ENCODE measurements at regions not wholly inside any gene's neighbourhood (a gene's known extent, or its start where the extent isn't known, plus 50 kb on each side); places are given as distances from the start of the nearest gene placed in this dataset.

DNA sequence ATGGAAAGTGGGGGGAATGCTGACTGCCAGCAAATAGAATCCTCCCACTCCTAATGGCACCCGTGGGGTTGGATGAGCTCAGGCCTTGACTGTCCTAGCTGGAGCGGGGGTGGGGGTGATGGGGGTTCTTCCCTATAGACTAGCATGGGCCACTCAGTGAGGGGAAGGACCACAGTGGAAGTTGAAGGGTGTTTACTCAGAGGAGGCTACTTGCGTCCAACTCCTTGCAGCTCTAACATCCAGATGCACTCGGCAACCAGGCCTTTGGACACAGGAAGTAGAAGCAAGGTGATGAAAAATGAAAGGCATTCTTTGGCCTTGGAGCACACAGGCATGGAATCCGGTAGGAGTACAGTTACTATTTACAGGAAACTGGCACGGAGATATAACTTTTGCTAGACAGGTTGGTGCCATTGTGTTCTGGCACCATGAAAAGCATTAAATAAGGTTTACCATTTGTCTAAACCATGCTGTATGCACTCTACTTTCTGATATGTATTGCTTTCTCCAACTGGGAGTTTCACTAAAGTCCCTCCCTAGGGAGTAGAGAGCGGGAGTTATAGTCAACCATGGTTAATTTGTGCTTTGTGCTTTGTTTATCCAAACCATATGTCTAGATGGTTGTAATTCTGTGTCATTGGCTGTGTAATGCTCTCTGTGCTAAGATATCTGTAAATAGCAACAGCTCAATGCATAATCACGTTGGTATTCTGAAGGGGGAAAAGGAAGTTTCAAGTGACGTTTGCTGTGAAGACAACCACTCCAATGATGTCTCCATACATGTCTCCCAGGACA is 125.3 kb downstream of the TSHZ3 start:
- DNase-seq, result no peak

DNA sequence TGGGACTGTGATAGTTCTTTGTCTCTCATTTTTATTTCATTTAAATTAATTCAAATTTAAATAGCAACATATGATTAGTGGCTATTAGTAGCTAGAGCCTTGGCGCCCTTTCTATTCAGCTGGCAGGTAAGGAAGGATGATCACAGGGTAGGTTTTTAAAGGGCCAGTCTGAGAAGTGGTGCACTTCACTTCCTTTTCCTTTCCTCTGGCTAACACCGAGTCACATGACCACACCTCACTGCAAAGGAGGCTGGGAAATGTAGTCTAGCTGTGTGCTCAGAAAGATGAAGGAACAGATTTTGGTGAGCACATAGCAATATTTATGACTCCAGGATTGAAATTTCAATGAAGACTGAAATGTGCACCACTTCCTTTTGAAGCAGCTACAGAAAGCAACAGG is 128.7 kb downstream of the TSHZ3 start:
- DNase-seq, result no peak

DNA sequence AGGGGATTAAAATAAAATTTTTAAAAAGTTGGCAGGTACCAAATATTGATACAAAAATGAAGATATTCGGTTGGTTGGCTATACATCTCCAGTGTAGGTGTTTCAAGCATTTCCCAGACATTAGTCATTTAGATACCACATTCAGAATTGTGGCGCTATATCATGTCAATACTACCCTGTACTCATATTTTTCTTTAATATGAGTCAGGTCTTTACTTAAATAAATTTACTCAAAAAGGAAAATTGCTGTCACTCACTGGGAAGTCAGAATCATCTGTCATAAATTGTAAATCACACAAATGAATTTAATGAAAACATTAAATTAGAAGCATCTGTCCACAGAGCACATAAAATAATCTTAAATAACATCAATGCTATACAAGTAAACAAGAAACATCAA is 134.2 kb downstream of the TSHZ3 start:
- no peak for DNase-seq

DNA sequence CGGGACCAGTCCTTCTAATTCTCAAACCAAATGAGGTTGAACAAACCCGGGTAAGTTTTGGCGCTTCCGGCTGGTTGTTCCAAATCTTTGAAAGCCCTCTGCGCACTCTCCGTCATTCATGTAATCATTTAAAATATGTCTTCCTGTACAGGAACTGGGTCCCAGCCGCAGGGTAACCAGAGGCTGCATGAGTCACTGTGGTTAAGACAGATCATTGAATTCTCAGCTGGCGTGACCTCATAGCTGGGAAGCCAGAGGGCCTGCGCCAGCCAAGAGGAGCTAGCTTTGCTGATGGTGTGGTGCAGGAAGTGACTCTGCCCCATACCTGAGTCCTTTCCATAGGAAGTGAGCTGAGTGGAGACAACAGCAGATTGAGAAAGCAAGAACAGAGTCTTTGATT is 135.2 kb downstream of the TSHZ3 start:
- DNase-seq, result peak in 1 of 51 donors; percentile 4

DNA sequence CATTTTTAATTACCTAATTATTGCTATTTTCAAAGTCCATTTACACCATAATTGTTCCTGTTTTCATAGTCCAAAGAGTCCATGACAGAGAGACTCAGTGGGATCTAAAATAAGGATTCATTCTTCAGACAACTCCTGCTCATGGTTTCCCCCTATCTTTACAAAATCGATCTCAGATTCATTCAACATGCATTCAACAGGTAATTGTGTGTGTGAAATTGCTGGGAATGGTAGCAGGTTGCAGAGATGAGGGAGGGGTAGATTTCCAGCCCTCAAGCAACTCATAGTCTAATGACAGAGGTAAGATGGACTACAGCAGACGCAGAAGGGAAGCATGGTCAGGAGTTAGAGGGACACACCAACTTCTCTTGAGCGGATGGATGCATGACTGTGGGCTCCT is 138.1 kb downstream of the TSHZ3 start:
- no peak for DNase-seq

DNA sequence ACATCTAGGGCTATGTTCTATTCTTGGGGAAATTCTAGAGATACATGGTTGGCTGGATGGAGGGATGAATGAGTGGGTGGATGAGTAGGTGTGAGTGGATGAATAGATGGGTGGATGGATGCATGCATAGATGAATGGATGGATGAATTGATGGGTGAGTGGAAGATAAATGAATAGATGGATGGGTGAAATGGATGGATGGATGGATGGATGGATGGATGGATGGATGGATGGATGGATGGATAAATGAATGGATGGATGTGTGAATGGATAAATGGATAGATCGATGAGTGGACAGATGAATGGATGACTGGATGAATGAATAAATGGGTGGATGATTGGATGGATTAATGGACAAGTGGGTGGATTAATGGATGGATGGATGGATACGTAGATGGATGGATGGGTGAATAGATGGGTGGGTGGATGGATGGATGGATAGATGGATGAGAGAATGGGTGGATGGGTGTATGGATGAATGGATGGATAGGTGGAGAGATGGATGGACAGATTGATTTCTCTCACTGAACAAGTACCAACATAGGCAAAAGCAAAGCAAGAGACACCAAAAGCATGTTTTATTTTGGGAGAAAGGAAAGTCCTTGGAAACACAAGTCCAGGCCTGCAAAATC is 143.2 kb downstream of the TSHZ3 start:
- no peak for DNase-seq

DNA sequence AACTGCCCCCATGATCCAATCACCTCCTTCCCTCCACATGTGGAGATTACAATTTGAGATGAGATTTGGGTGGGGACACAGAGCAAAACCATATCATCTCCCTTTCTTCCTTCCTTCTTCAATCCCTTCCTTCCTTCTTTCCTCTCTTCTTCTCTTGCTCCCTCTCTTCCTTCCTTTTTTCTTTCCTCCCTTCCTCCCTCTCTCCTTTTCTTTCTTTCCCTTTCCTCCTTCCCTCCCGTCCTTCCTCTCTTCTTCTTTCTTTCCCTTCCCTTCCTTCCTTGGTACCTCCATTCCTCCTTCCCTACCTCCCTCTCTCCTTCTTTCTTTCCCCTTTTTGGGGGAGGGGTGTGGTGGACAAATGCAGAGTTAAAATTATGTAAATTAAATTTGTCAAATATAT is 145.1 kb downstream of the TSHZ3 start:
- DNase-seq, result no peak

DNA sequence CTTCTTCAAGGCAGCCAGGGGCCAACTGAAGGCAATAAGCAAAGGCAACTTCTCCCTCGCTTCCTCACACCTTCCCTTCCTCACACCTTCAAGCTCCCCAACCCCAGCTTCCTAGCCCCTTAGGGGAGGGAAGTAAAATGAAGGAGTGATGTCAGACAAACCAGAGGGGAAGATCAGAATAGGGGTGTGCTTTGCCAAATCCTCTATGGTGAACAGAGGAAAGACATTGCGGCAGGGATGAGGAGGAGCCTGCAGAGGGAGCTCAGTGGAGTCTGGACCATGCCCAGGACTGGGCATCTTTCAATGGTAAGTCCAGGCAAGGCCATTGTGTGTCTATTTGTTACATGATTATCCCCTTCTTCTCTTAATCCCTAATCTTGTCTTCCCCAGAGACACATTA is 164.0 kb downstream of the TSHZ3 start:
- DNase-seq, result no peak

DNA sequence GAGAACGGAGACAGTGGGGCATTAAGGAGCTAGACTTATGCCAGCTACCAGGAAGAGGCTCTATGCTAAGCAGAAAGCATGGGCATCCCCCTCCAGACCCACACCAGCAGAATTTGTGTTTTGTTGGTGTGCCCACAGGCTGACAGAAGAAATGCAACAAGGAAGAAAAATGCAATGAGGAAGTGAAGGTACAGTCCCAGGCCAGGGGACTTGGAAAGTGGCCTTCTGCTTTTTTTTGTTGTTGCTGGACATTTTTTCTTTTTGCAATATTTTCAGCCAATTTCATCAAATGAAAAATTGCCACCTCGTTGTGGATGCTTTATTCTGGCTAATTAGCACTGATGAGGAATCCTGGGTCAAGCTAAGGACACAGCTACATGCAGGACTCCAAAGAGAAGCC is 167.7 kb downstream of the TSHZ3 start:
- no peak for DNase-seq

DNA sequence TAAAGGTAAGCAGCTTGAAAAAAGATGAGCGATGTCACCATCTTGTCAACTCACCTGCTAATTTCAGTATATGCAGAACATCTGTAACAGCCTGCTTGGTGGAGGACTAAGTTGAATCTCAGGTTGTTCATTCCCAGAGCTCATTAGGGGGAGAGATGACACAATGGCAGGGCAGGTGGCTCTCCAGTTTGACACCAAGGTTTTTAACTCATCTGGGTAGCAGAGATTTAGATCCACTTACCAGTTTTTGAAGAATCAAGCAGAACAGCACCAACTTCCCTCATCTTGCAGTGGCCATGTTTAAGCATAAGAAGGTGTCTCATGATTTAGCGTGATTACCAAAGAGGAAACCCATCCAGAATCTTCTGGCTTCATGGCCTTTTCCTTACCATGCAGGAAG is 168.3 kb downstream of the TSHZ3 start:
- DNase-seq, result no peak

DNA sequence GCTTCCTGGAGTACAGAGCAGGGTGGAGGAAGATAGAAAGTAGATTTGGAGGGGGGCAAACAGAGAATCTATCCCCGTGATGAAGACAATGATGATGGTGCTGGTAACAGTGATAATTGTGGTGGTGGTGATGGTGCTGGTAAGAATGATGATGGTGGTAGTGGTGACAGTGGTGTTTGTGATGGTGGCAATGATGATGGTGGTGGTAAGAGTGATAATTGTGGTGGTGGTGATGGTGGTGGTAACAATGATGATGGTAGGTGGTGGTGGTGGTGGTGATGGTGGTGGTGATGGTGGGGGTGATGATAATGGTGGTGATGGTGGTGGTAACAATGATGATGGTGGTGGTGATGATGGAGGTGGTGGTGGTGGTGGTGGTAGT is 169.8 kb downstream of the TSHZ3 start:
- DNase-seq, result no peak

DNA sequence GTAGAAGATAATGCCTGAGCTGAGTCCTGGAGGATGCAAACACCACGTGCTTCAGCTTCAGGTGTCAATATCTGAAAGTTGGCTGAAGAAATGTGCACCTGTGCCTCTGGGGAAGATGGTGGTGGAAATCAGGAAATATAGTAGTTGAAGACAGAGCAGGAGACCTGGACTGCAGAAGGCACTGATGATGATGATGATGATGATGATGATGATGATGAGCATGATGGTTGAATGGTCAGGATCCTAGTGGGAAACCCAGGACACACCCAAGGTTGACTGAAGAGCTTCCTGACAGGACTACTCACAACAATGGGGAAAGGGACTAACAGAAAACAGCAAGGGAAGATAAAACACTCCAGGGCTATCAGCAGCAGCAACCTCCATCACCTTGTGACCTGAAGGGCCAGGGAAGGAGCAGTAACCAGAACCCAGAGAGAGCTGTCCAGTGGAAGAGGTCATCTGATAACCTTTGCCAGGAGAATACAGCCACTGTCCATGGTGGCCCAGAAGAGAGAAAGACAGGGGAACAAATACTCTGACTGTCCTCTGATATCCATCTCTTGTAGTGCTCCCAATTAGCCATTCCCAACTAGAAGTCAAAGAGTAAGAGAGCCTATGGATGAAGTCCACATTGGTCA is 170.3 kb downstream of the TSHZ3 start:
- no peak for DNase-seq

DNA sequence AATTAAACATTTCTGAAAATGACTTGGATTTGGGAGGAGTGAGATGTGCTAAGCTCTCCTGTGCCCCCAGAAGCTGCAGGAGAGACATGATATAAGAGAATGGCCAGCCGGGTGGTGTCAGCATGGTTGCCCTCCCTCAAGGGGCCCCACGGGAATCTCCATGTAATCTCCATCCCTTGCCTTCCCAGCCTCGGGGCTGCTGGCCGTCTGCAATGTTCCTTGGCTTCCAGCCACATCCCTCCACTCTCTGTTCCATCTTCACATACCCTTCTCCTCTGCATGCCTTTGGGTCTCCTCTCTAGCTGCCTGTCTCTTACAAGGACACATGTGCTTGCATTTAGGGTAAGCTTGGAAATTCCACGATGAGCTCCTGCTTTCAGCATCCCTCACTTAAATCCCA is 172.0 kb downstream of the TSHZ3 start:
- DNase-seq, result no peak

DNA sequence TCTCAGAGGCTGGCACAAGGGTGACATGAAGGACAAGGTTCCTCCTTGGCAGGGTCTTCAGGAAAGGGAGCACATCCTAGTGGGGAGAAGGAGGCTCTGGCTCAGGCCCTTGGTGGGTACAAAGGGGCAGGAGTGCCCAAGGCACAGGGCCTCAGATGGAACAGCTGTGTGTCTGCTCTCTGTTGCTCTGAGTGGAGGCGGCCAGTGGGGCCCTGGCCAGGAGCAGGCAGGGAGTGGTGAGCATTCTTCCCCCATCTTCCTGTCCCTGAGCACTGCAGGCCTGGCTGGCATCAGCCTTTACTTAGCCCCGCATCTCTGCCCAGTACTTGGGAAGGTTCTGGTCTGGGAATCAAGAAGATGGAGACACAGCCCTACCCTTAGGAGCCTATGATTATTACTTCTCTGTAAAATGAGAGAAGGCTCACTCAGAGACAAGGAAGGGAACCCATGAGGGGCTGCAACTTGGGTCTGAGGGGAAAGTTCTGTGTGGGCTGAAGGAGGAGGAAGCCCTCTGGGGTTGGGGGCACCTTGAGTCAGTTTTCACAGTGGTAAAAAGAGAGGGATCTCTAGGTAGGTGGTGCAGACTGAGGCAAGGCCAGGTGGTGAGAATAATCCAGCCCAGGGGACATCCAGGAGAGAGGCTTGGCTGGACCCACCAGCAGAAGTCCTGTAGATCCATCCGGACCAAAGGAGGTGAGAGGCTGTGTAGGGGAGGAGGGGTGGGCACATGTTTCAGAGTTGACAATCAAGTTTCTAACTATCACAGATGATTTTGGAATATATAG is 173.5 kb downstream of the TSHZ3 start:
- DNase-seq, result no peak

DNA sequence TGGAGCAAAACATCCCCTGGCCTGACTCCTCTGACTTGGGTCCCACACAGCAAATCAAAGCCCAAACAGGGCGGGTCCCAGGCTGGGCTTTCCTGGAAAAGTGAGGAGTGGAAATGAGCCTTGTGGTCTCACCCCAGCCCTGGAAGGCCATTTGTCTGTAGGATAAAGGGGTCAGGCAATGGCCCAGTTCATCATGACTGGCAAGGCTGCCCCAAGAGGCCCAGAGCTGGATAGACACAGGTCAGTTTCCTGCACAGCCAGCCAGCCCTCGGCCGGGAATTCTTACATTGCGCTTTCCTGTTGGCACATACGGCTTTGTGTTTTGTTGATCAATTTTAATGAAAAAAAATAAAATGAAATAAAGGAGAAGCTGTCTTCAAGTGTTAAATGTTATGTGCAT is 174.3 kb downstream of the TSHZ3 start:
- DNase-seq, result no peak

DNA sequence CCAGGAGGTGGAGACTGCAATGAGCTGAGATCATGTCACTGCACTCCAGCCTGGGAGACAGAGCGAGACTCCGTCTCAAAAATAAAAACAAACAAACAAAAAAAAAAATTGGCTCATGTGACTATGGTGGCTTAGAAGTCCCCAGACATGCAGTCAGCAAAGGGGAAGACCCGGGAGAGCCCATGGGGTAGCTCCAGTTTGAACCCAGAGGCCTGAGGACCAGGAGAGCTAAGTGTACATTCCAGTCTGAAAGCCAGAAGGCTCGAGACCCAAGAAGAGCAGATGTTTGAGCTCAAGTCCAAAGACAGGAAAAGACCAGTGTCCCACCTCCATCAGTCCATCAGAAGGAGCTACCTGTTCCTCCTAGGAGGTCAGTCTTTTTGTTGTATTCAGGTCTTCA is 175.2 kb downstream of the TSHZ3 start:
- DNase-seq, result no peak

DNA sequence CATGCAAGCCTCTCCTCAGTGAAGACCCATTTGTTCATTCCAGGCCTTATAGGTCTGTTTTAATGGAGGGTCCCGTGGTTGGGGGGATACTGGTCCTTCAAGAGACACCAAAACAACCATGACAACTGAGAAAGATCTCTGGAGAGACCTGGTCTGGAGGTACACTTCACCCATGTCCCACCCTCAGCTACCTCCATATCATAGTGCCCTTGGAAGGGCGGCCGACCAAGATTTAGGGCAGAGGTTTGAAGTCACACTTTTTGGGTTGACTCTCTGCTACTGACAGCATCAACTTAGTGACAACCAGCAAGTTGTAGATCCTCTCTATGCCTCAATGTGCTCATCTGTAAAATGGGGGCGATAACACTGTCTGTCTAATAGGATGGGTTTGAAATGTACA is 177.3 kb downstream of the TSHZ3 start:
- no peak for DNase-seq

DNA sequence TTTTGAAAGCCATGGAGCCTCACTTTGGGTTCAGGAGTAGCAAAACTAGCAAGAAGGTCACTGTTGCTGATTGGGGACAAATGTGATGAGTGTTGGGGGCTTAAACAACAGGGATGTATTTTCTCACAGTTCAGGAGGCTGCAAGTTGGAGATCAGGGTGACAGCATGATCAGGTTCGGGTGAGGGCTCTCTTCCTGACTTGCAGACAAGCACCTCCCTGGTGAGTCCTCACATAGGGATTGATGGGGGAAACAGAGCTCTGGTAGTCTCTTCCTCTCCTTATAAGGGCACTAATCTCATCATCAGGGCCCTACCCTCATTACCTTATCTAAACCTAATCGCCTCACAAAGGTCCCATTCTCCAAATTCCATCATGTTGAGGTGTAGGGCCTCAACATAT is 179.2 kb downstream of the TSHZ3 start:
- no peak for DNase-seq

DNA sequence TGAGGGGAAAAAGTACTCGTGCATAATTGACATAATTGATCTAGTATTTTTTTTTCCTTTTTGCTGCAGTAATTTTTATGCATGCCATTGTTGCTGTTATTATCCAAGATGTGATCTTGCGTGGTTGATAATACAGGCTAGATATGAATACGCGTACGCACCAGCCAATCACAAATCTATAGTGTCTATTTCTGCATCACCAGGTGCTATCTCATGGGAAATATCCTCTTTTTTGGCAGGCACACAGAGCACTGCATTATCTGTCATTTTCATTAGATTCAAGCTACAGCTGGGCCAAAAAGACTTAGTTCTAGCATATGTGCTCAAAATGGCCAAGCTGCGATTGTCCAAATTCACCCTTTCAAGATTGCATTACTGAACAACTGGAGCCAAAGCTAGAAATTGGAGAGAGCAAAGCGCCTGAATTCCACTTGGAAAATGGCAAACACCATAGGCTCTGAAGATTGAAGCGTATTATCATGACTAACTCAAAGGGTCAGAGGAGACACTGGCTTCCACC is 181.1 kb downstream of the TSHZ3 start:
- no peak for DNase-seq

DNA sequence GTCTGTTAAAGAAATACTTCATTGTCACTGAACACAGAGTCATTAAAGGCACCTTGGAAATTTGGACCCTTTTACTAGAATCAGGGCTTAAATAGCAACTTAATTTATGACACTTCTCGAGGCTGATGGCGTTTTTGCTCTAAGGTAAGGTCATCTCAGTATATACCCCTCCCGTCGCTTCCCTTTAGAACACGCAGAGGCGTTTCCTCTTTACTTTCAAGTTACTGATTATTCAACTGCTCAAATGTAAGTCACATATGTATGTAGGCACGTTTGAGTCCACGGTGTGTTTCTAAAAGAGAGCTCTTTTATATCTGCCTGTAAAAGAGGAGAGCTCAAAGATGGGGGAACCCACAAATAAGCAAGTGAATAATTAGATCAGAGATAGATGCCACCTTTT is 181.5 kb downstream of the TSHZ3 start:
- no peak for DNase-seq

DNA sequence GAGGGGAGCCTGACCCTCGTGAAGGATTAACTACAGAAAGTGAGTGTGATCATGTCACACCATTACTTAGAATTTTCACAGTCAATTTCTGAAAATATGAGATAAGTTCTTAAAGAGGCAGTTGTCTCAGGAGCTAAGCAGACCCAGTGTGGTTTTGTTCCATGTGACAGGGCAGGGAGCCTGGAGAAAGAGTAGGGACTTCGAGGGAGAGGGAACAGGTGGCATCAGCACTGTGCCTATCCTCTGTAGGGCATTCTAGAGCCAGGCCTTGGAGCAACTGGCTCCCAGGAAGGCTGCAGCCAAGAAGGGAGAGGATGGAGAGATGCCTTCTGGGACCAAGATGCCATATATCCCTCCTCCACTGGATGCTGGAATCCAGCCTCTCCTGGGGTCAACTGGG is 183.0 kb downstream of the TSHZ3 start:
- DNase-seq, result no peak

DNA sequence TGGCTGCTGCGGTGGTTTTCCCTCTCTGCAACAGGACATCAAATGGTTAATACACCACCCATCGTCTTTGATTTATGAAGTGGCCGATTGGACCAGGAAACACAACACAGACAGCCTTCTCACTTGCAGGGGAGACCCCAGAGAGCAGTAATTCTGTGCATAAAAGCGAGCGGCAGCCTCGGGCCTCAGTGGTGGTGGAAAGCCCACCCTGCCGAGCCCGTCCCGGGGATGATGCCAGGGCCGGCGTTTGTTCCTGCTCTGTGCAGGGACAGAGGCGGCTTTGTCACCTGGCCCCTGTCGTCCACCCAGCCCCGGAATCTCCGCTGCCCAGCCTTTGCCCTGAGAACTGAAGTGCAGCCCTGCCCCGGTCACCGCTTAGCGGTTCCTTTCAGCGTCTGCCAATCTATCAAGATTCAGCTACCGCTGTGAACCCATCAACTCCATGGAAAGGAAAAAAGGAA is 184.4 kb downstream of the TSHZ3 start:
- DNase-seq, result no peak
